WTC11 (cell line): ENCODE measurements at regions not wholly inside any gene's neighbourhood (a gene's known extent, or its start where the extent isn't known, plus 50 kb on each side); places are given as distances from the start of the nearest gene placed in this dataset.

Source experiments
- CREM ChIP-seq: sonication (generic); formaldehyde crosslinking; IDR thresholded peaks from 2 replicates; pipeline ENCODE4 v1.8.1; 2022; ENCODE audit warnings: mild to moderate bottlenecking, missing genetic modification reagents, moderate library complexity
- CTCF ChIP-seq: fragments of 200-600 bp; IDR thresholded peaks from 2 replicates; pipeline ENCODE4 v1.8.0; 2022; ENCODE audit warnings: antibody characterized with exemption
- E2F1 ChIP-seq: sonication (generic); formaldehyde crosslinking; IDR thresholded peaks from 2 replicates; pipeline ENCODE4 v1.8.0; 2022; ENCODE audit warnings: mild to moderate bottlenecking, missing genetic modification reagents
- E2F5 ChIP-seq: sonication (generic); formaldehyde crosslinking; IDR thresholded peaks from 2 replicates; pipeline ENCODE4 v1.8.1; 2022; ENCODE audit warnings: mild to moderate bottlenecking, moderate library complexity, missing genetic modification reagents
- MYBL2 ChIP-seq: sonication (generic); formaldehyde crosslinking; IDR thresholded peaks from 2 replicates; pipeline ENCODE4 v1.8.1; 2023; ENCODE audit warnings: mild to moderate bottlenecking, moderate library complexity, missing genetic modification reagents
- NFYB ChIP-seq: sonication (generic); formaldehyde crosslinking; conservative IDR thresholded peaks from 2 replicates; pipeline ENCODE4 v1.8.0; 2022; ENCODE audit warnings: low read depth, missing genetic modification reagents
- PREB ChIP-seq: sonication (generic); formaldehyde crosslinking; IDR thresholded peaks from 2 replicates; pipeline ENCODE4 v1.8.1; 2022; ENCODE audit warnings: mild to moderate bottlenecking, missing genetic modification reagents, moderate library complexity, borderline replicate concordance
- TEAD4 ChIP-seq: sonication (generic); formaldehyde crosslinking; IDR thresholded peaks from 2 replicates; pipeline ENCODE4 v1.8.0; 2022; ENCODE audit warnings: mild to moderate bottlenecking, missing genetic modification reagents
- ZNF121 ChIP-seq: sonication (generic); formaldehyde crosslinking; IDR thresholded peaks from 2 replicates; pipeline ENCODE4 v1.8.0; 2023; ENCODE audit warnings: missing genetic modification reagents
- ZNF416 ChIP-seq: fragments of 250-450 bp; sonication (Bioruptor Pico); IDR thresholded peaks from 2 replicates; pipeline ENCODE4 v1.9.0; 2021; ENCODE audit warnings: mild to moderate bottlenecking, inconsistent platforms

- TF ChIP-seq E2F1 (no peak), CTCF (no peak), ZNF121 (no peak), TEAD4 (CRISPR knock-in tag) (no peak), E2F5 (CRISPR knock-in tag) (no peak), ZNF416 (CRISPR knock-in tag) (no peak), MYBL2 (CRISPR knock-in tag) (no peak), CREM (CRISPR knock-in tag) (no peak), NFYB (CRISPR knock-in tag) (no peak), PREB (CRISPR knock-in tag) (no peak)
Measured at GRCh38 chr16:86185089-86185488, 286.1 kb downstream of the IRF8 start.
